Activated naive CD8-positive, alpha-beta T cell (primary cell): ENCODE measurements at regions not wholly inside any gene's neighbourhood (a gene's known extent, or its start where the extent isn't known, plus 50 kb on each side); places are given as distances from the start of the nearest gene placed in this dataset.
A peak's percentile ranks its signal among the peaks of the same experiment; 100 is the strongest.

ENCODE experiments used
- H3K27ac Mint-ChIP-seq: one replicate; pipeline ENCODE4 v1.8.0; 2021; ENCODE audit warnings: mixed read lengths
- H3K27me3 Mint-ChIP-seq: one replicate; pipeline ENCODE4 v1.8.0; 2021; ENCODE audit warnings: mixed read lengths
- H3K36me3 Mint-ChIP-seq: one replicate; pipeline ENCODE4 v1.8.0; 2021; ENCODE audit warnings: mixed read lengths
- H3K4me1 Mint-ChIP-seq: one replicate; pipeline ENCODE4 v1.8.0; 2021; ENCODE audit warnings: low read depth, mixed read lengths
- H3K4me3 Mint-ChIP-seq: one replicate; pipeline ENCODE4 v1.8.0; 2021; ENCODE audit warnings: mild to moderate bottlenecking, mixed read lengths
- H3K9me3 Mint-ChIP-seq: one replicate; pipeline ENCODE4 v1.8.0; 2021; ENCODE audit warnings: low read depth, mixed read lengths

DNA sequence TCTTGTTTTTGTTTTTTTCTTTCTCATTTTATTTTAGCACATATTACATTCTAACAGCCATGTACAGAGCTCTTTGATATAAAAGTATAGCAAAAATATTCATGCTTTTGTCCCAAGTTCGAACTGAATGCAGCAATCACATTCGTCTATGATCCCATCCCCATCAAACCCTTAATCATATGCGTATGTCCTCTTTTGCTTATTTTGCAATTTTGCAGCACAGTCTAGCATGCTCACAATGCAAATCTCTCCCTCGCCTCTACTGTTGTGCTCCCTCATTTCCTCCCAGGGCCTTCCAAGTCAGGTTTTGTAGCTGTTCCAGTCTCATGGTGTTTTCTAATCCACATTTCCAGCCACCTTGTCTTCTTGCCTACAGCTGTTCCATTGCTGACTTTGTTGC is 144.6 kb upstream of the VEPH1 start:
- H3K36me3 Mint-ChIP-seq: no peaks in the 10 kb centered on the region
- no peak overlapping the region for H3K4me3 Mint-ChIP-seq
- no peak overlapping the region for H3K27ac Mint-ChIP-seq
- no peaks in the 10 kb centered on the region for H3K9me3 Mint-ChIP-seq
- no peaks in the 10 kb centered on the region for H3K27me3 Mint-ChIP-seq
- no peaks in the 10 kb centered on the region for H3K4me1 Mint-ChIP-seq

DNA sequence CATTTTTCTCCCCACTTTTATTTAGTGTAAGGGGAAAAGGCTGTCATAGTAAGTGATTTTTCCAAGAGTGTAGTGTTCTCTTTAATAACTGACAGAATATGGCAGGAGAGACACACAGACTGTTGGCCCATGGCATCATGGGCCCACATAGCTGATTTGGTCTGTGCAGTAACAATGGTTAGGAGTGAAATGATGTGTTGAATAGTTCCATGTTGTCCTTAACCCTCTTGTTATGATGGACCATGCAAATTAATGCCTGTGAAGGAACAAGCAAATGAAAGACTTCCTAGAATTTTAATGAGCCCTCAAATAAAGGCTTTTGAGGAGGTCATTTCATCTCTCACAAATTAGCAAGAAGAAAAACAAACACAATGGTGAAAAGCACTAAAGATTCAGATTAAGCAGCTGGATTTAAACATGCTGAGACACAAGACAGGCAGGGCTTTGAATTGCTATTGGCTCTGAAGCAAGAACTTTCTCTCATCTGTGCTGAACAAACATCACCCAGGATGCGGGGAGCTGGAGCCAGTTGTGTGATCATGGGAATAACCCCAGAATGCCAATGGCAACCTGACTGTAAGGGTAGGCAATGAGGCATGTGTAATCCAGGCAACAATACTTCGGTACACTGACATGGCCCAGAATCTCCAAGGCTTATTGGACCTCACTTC is 136.7 kb upstream of the VEPH1 start:
- Mint-ChIP-seq H3K27me3 (peaks cover 5% of the 10 kb centered on the region), H3K9me3 (peaks cover 13% of the 10 kb centered on the region), H3K4me1 (no peaks in the 10 kb centered on the region), H3K27ac (no peak overlapping the region), H3K36me3 (no peaks in the 10 kb centered on the region), H3K4me3 (no peak overlapping the region)

- Mint-ChIP-seq H3K27me3 (peaks cover 5% of the 10 kb centered on the region), H3K27ac (no peak overlapping the region), H3K4me3 (no peak overlapping the region), H3K9me3 (peaks cover 13% of the 10 kb centered on the region), H3K4me1 (no peaks in the 10 kb centered on the region), H3K36me3 (no peaks in the 10 kb centered on the region)
Measured at GRCh38 chr3:157637866-157638265, 134.7 kb upstream of the VEPH1 start.

DNA sequence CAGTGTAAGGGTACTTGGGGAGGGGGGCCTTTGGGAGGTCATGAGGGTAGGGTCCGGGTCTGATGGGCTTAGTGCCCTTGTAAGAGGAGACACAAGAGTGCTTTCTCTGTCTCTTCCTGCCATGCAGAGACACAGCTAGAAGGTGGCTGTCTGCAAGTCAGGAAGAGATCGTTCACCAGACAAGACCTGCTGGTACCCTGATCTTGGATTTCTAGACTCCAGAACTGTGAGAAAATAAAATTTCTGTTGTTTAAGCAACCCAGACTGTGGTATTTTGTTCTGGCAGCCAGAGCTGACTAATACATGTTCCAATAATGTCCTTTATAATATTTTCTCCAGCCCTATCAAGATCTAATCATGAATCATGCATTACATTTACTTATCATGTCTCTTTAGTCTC is 130.0 kb upstream of the VEPH1 start:
- Mint-ChIP-seq H3K36me3 (no peaks in the 10 kb centered on the region), H3K4me1 (no peaks in the 10 kb centered on the region), H3K4me3 (no peak overlapping the region), H3K27ac (no peak overlapping the region), H3K9me3 (peaks cover 13% of the 10 kb centered on the region), H3K27me3 (peaks cover 10% of the 10 kb centered on the region)

DNA sequence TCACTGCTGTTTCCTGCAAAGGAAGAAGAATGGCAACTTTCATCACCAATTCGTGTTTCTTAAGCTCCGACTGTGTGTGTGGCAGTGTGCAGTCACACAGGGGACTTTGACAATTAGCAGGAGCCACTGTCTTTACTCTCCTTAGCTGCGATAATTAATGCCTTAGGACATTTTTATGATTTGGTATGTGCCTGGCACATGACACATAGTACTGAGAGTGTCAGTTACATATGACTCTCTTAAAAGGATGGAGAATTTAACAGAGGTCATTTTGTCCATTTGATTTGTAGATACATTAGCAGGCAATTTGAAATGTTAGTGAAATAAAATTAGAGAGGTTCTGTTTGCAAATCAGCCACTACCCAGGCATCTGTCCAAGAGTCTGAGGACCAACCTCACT is 128.9 kb upstream of the VEPH1 start:
- H3K27ac Mint-ChIP-seq: no peak overlapping the region
- peaks cover under 1% of the 10 kb centered on the region for H3K9me3 Mint-ChIP-seq
- no peaks in the 10 kb centered on the region for H3K36me3 Mint-ChIP-seq
- H3K4me1 Mint-ChIP-seq: no peaks in the 10 kb centered on the region
- peaks cover 10% of the 10 kb centered on the region for H3K27me3 Mint-ChIP-seq
- no peak overlapping the region for H3K4me3 Mint-ChIP-seq

- Mint-ChIP-seq H3K27me3 (peaks cover 10% of the 10 kb centered on the region), H3K36me3 (no peaks in the 10 kb centered on the region), H3K4me1 (no peaks in the 10 kb centered on the region), H3K9me3 (no peaks in the 10 kb centered on the region), H3K4me3 (no peak overlapping the region), H3K27ac (no peak overlapping the region)
Measured at GRCh38 chr3:157631478-157631877, 128.3 kb upstream of the VEPH1 start.

GRCh38 chr3:157626817-157627216 is 123.6 kb upstream of the VEPH1 start:
- Mint-ChIP-seq H3K36me3 (no peaks in the 10 kb centered on the region), H3K27me3 (peaks cover 8% of the 10 kb centered on the region), H3K9me3 (no peaks in the 10 kb centered on the region), H3K27ac (no peak overlapping the region), H3K4me1 (no peaks in the 10 kb centered on the region), H3K4me3 (no peak overlapping the region)

DNA sequence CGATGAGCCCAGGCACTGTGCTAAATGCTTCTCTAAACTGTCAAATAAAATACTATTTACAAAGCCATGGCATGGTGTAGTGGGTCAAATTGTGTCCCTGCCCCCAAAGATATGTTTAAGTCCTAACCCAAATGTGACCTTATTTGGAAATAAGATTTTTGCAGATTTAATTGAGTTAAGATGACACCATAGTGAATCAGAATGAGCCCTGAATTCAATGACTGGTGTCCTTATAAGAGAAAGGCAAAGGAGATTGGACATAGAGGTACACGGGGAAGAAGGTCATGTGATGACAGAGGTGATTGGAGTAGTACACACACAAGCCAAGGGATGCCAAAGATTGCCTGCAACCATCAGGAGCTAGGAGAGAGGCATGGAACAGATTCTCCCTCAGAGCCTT is 121.6 kb upstream of the VEPH1 start:
- no peak overlapping the region for H3K4me3 Mint-ChIP-seq
- H3K27me3 Mint-ChIP-seq: peaks cover 7% of the 10 kb centered on the region
- H3K27ac Mint-ChIP-seq: no peak overlapping the region
- no peaks in the 10 kb centered on the region for H3K36me3 Mint-ChIP-seq
- H3K4me1 Mint-ChIP-seq: no peaks in the 10 kb centered on the region
- H3K9me3 Mint-ChIP-seq: no peaks in the 10 kb centered on the region

DNA sequence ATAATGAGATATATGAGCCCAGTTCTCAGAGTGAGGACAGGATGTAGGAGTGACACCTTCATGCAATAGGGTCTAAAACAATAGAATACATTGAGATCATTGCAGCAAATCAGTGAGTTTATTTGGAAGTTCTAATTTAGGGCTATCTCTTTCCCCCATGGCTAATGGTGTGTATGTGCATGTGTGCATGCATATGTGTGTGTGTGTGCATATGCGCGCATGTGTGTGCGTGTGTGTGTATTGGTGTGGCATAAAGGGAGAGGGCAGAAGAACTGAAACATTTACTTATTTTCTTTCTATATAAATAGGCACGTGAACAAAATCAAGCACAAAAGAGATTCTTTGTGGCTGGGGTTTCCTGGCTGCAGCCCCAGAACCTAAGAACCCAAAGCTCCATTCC is 115.7 kb upstream of the VEPH1 start:
- H3K9me3 Mint-ChIP-seq: no peaks in the 10 kb centered on the region
- H3K27me3 Mint-ChIP-seq: no peaks in the 10 kb centered on the region
- no peak overlapping the region for H3K4me3 Mint-ChIP-seq
- no peaks in the 10 kb centered on the region for H3K36me3 Mint-ChIP-seq
- no peak overlapping the region for H3K27ac Mint-ChIP-seq
- peaks cover 2% of the 10 kb centered on the region for H3K4me1 Mint-ChIP-seq

GRCh38 chr3:157618075-157618760 is 115.0 kb upstream of the VEPH1 start:
- Mint-ChIP-seq H3K27ac (no peak overlapping the region), H3K36me3 (no peaks in the 10 kb centered on the region), H3K4me1 (peaks cover 2% of the 10 kb centered on the region), H3K4me3 (no peak overlapping the region), H3K27me3 (no peaks in the 10 kb centered on the region), H3K9me3 (no peaks in the 10 kb centered on the region)

DNA sequence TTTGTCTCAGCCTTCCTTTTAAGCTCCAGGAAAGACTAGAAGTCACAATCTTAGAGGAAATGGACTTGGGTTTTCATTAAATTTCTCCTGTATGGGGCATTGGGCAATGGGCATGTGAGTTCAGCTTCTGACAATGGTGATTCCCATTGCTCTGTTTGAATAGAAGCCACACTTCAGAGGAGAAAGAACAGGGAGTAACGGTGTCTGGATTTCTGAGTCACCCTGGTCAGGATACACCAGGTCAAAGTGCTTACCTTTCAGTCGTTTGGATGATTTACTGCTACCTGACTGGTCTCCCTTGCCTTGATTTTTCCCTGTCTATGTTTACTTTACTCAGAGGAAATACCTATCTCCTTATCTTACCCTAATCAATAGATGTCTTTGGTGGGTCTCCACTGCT is 111.7 kb upstream of the VEPH1 start:
- Mint-ChIP-seq H3K9me3 (no peaks in the 10 kb centered on the region), H3K27me3 (no peaks in the 10 kb centered on the region), H3K4me3 (no peak overlapping the region), H3K36me3 (no peaks in the 10 kb centered on the region), H3K4me1 (peaks cover 2% of the 10 kb centered on the region), H3K27ac (no peak overlapping the region)

DNA sequence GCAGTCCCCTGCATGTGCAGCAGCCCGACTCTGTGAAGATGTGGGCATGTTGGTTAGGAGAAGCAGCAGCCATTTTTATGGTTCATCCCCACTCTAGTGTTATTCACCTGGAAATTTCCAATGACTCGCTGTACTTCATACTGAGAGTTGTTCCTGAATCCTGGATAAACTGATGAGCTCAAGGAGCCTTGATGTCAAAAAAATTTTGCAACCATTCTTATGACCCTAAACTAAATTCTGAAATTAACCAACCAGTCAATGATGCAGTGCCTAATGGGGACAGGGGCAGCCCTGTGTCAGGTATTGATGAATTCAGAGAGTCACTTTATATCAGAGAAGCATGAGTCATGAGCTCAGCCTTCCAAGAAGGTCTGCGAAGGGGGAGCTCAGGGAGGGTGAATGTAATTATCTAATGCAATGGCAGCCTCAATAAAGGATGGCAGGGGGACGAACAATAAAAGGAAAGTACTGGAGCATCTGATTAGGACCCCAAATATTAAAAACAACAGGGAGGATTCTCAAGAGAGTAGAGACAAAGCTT is 108.4 kb upstream of the VEPH1 start:
- Mint-ChIP-seq H3K27me3 (peaks cover 3% of the 10 kb centered on the region), H3K9me3 (no peaks in the 10 kb centered on the region), H3K27ac (no peak overlapping the region), H3K36me3 (no peaks in the 10 kb centered on the region), H3K4me3 (no peak overlapping the region), H3K4me1 (peaks cover 7% of the 10 kb centered on the region)

GRCh38 chr3:157610876-157611535 is 107.8 kb upstream of the VEPH1 start:
- no peaks in the 10 kb centered on the region for H3K36me3 Mint-ChIP-seq
- H3K4me3 Mint-ChIP-seq: no peak overlapping the region
- H3K4me1 Mint-ChIP-seq: peaks cover 8% of the 10 kb centered on the region
- H3K27ac Mint-ChIP-seq: no peak overlapping the region
- peaks cover 4% of the 10 kb centered on the region for H3K27me3 Mint-ChIP-seq
- H3K9me3 Mint-ChIP-seq: no peaks in the 10 kb centered on the region

DNA sequence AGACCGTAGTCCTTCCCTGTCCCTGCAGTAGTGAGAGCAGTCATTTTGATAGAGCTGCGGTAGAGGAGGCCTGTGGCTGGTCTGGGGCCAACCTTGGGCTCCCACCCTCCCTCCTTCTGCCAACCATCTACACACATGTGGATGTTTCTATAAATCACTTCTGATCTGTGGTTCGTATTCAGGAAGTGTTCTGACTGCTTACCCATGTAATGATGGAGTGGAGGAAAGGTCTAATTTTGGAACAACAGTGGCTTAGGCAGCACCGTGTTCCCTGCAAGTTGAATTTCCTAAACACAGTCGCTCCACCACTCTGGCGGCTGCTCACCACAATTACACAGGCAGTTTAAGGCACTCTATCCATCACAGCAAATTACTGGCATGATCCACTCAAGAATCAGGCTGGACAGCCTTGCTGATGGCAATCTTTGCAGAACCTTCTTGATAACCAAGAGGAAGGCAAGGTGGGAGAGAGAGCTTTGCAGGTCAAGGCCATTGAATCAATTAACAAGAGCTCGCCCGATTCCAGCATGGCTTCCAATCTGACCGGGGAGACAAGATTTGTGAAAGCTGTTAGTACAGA is 104.7 kb upstream of the VEPH1 start:
- Mint-ChIP-seq H3K27me3 (peaks cover 4% of the 10 kb centered on the region), H3K4me1 (peaks cover 8% of the 10 kb centered on the region), H3K36me3 (no peaks in the 10 kb centered on the region), H3K27ac (no peak overlapping the region), H3K4me3 (no peak overlapping the region), H3K9me3 (no peaks in the 10 kb centered on the region)

GRCh38 chr3:157606852-157607197 is 103.6 kb upstream of the VEPH1 start:
- Mint-ChIP-seq H3K4me1 (peaks cover 8% of the 10 kb centered on the region), H3K27ac (no peak overlapping the region), H3K4me3 (peak overlapping the region; percentile 46), H3K36me3 (no peaks in the 10 kb centered on the region), H3K9me3 (no peaks in the 10 kb centered on the region), H3K27me3 (peaks cover 7% of the 10 kb centered on the region)
